Endodermal cell (in vitro differentiated cells): ENCODE measurements at regions not wholly inside any gene's neighbourhood (a gene's known extent, or its start where the extent isn't known, plus 50 kb on each side); places are given as distances from the start of the nearest gene placed in this dataset.

ENCODE experiments used
- DNase-seq: peaks from one replicate; pipeline ENCODE4 v3.0.0-alpha.2; 2017
- H3K27ac ChIP-seq: 2 replicates; pipeline ENCODE4 v1.5.1; 2013; ENCODE audit warnings: mild to moderate bottlenecking, low read depth, low read length, moderate library complexity
- H3K27me3 ChIP-seq: 2 replicates; pipeline ENCODE4 v1.6.1; 2013; ENCODE audit warnings: mild to moderate bottlenecking, low read length, moderate library complexity; ENCODE audit not compliant: insufficient read depth, control insufficient read depth, poor library complexity, severe bottlenecking
- H3K36me3 ChIP-seq: 2 replicates; pipeline ENCODE4 v1.7.0; 2013; ENCODE audit warnings: mild to moderate bottlenecking, low read length, moderate library complexity; ENCODE audit not compliant: control insufficient read depth, insufficient read depth
- H3K4me1 ChIP-seq: one replicate; pipeline ENCODE4 v1.7.0; 2013; ENCODE audit warnings: low read length; ENCODE audit not compliant: control insufficient read depth, insufficient read depth
- H3K4me3 ChIP-seq: 2 replicates; pipeline ENCODE4 v1.5.1; 2013; ENCODE audit warnings: mild to moderate bottlenecking, low read length, moderate library complexity
- H3K9ac ChIP-seq: 2 replicates; pipeline ENCODE4 v1.6.1; 2013; ENCODE audit warnings: mild to moderate bottlenecking, low read length, moderate library complexity; ENCODE audit not compliant: poor library complexity, severe bottlenecking; ENCODE audit errors: extremely low read depth
- H3K9me3 ChIP-seq: 2 replicates; pipeline ENCODE4 v1.6.1; 2013; ENCODE audit warnings: mild to moderate bottlenecking, low read length, moderate library complexity; ENCODE audit not compliant: control insufficient read depth
- H3K27ac Mint-ChIP-seq: 2 replicates; pipeline ENCODE4 v1.8.0; 2020; ENCODE audit warnings: mixed read lengths
- H3K27me3 Mint-ChIP-seq: 2 replicates; pipeline ENCODE4 v1.8.0; 2021; ENCODE audit warnings: mild to moderate bottlenecking, mixed read lengths; ENCODE audit not compliant: insufficient read depth
- H3K36me3 Mint-ChIP-seq: 2 replicates; pipeline ENCODE4 v1.8.0; 2020; ENCODE audit warnings: low read depth, mixed read lengths
- H3K4me1 Mint-ChIP-seq: 2 replicates; pipeline ENCODE4 v1.8.0; 2020; ENCODE audit warnings: mixed read lengths
- H3K4me3 Mint-ChIP-seq: 2 replicates; pipeline ENCODE4 v1.8.0; 2020; ENCODE audit warnings: mild to moderate bottlenecking, moderate library complexity, mixed read lengths
- H3K9me3 Mint-ChIP-seq: 2 replicates; pipeline ENCODE4 v1.8.0; 2020; ENCODE audit warnings: mild to moderate bottlenecking, mixed read lengths
- CTCF ChIP-seq: fragments of 200-600 bp; sonication (generic); conservative IDR thresholded peaks from 2 replicates; pipeline ENCODE4 v1.5.0; 2021; ENCODE audit warnings: antibody characterized with exemption, mild to moderate bottlenecking
- WGBS, 2 experiments: methylation state at CpG; one replicate each; pipeline versions ENCODE4 v1.1.5 to v1.1.7; 2013; ENCODE audit warnings: missing lambda C conversion rate in 2 of 2, mixed read lengths in 1 of 2; ENCODE audit not compliant: insufficient coverage in 1 of 2, insufficient read length in 1 of 2; 5-methylcytosine and 5-hydroxymethylcytosine counted together

DNA sequence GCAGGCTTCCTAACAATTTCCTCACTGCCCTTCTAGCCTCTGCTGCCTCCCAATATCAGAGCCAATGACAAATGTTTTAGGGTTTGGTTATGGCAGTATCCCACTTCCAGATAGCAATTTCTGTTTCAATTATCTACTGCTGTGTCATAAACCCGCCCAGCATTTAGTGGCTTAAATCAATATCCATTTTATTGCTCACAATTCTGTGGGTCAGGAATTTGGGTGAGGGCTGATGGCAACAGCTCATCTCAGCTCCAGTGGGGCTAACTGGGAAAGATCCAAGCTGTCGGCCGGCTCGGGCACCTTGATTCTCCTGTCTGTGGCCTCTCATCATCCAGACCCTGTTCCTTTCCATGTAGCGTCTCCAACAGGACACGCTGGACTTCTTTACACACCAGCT, 85.3 kb upstream of the GOLGA8J start:
- Histone ChIP-seq H3K9ac (no peak overlapping the region), H3K9me3 (no peaks in the 10 kb centered on the region), H3K4me1 (no peaks in the 10 kb centered on the region), H3K4me3 (no peak overlapping the region), H3K27me3 (no peaks in the 10 kb centered on the region), H3K36me3 (no peaks in the 10 kb centered on the region), H3K27ac (no peak overlapping the region)
- no peak for TF ChIP-seq CTCF
- 80 to 95% methylated on average over 2 to 6 of the region's 6 CpGs for WGBS, 2 experiments
- H3K27ac Mint-ChIP-seq: no peak overlapping the region
- no peaks in the 10 kb centered on the region for H3K4me1 Mint-ChIP-seq
- H3K27me3 Mint-ChIP-seq: no peaks in the 10 kb centered on the region
- H3K36me3 Mint-ChIP-seq: no peaks in the 10 kb centered on the region
- peaks cover 6% of the 10 kb centered on the region for H3K9me3 Mint-ChIP-seq
- H3K4me3 Mint-ChIP-seq: no peak overlapping the region
- DNase-seq: no peak

GRCh38 chr15:29994284-29994683, 88.5 kb upstream of the GOLGA8J start:
- Mint-ChIP-seq H3K27ac (no peak overlapping the region), H3K9me3 (no peaks in the 10 kb centered on the region), H3K27me3 (no peaks in the 10 kb centered on the region), H3K36me3 (no peaks in the 10 kb centered on the region), H3K4me3 (no peak overlapping the region), H3K4me1 (no peaks in the 10 kb centered on the region)
- DNase-seq: no peak
- Histone ChIP-seq H3K4me3 (no peak overlapping the region), H3K27me3 (no peaks in the 10 kb centered on the region), H3K9me3 (no peaks in the 10 kb centered on the region), H3K36me3 (no peaks in the 10 kb centered on the region), H3K27ac (no peak overlapping the region), H3K4me1 (no peaks in the 10 kb centered on the region), H3K9ac (no peak overlapping the region)
- WGBS, 2 experiments: 94 to 96% methylated on average over 5 of the region's 5 CpGs
- no peak for TF ChIP-seq CTCF

DNA sequence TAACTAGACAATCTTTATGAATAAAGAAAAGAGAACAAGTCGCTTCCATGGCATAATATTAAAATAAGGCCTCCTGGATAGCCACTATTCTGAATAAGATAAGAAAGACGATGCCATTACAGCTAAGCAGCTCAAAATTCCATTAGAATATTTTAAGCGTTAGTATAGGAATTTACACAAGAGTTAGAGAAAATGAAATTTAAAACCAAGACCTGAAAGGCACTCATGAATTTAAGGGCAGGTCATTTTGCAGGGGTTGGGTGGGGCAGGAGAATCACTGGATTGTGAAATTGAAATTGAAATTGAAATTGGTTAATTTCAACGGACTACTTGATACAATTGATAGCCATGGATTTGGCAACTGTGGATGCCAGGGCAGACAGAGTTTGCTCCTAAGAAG, 91.8 kb upstream of the GOLGA8J start:
- Histone ChIP-seq H3K4me3 (no peak overlapping the region), H3K4me1 (no peaks in the 10 kb centered on the region), H3K27me3 (no peaks in the 10 kb centered on the region), H3K9ac (no peak overlapping the region), H3K9me3 (no peaks in the 10 kb centered on the region), H3K27ac (no peak overlapping the region), H3K36me3 (no peaks in the 10 kb centered on the region)
- no peak for TF ChIP-seq CTCF
- Mint-ChIP-seq H3K9me3 (no peaks in the 10 kb centered on the region), H3K27ac (no peak overlapping the region), H3K4me3 (no peak overlapping the region), H3K36me3 (no peaks in the 10 kb centered on the region), H3K27me3 (no peaks in the 10 kb centered on the region), H3K4me1 (no peaks in the 10 kb centered on the region)
- DNase-seq: no peak
- WGBS, 2 experiments: 88 to 95% methylated on average over 1 to 4 of the region's 4 CpGs
